ENCODE measurements at regions not wholly inside any gene's neighbourhood (a gene's known extent, or its start where the extent isn't known, plus 50 kb on each side); places are given as distances from the start of the nearest gene placed in this dataset.

GRCh38 chr14:21874167-21874566, 200.5 kb upstream of the OR4E1 start (continued):
- TF ChIP-seq CHD7 (IDR thresholded peaks at IDR 0.05; ENCODE audit: insufficient replicate concordance, low read length) (no peak), TAF7 (optimal IDR thresholded peaks at IDR 0.05; ENCODE audit: borderline replicate concordance, low read depth, low read length) (no peak), RAD21 (IDR thresholded peaks at IDR 0.05 in 1 of 2, conservative IDR thresholded peaks at IDR 0.05 in 1 of 2; ENCODE audit: low read depth in 2 of 2, low read length in 2 of 2) (no peak), MAX (IDR thresholded peaks at IDR 0.05) (no peak), HDAC6 (IDR thresholded peaks at IDR 0.05; ENCODE audit: low read depth, low read length) (no peak), SP1 (IDR thresholded peaks at IDR 0.05; ENCODE audit: low read depth, low read length) (no peak), GTF2F1 (IDR thresholded peaks at IDR 0.05; ENCODE audit: borderline replicate concordance, low read depth, low read length) (no peak), SIRT6 (IDR thresholded peaks at IDR 0.05; ENCODE audit: low read length) (no peak)
